ENCODE measurements at regions not wholly inside any gene's neighbourhood (a gene's known extent, or its start where the extent isn't known, plus 50 kb on each side); places are given as distances from the start of the nearest gene placed in this dataset.

DNA sequence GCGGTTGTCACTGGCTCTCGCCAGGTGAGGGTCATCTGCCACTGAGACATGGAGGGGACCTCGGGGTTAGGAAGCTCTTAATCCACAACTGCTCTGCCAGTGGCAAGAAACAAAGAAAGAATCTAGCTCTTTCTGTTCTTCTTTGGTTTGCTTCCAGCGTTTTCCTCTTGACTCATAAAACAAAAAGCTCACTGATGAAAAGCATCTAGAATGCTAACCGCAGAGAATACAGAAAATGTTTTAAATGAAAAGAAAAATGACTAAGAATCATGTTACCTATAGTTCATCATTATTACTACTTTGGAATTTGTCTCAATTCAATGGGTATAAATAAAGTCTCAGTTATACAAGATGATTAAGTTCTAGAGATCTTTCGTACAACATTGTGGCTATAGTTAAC is 274.8 kb upstream of the TENM3 start:
- TF ChIP-seq POLR2A (IDR thresholded peaks at IDR 0.05; ENCODE audit: low read length) (no peak), GATA1 (IDR thresholded peaks at IDR 0.05; ENCODE audit: low read depth, low read length) (no peak)

Measured in erythroblast (primary cell).